Stimulated activated naive B cell treated with anti-CD40 and anti-IgM and Interleukin-4, amounts not matched to agents 10 μg/mL and 1 μg/mL and 100 μg/mL, for 72 hours (primary cell): ENCODE measurements at regions not wholly inside any gene's neighbourhood (a gene's known extent, or its start where the extent isn't known, plus 50 kb on each side); places are given as distances from the start of the nearest gene placed in this dataset.
A peak's percentile ranks its signal among the peaks of the same experiment; 100 is the strongest.

ENCODE experiments used
- ATAC-seq, 2 donors: fragments of 150-1000 bp; cut with Tn5 transposase; replicated peaks; 2 replicates each; pipeline ENCODE4 v1.10.0; 2021; ENCODE audit warnings: moderate library complexity in 1 of 2
- DNase-seq: peaks from one replicate; pipeline ENCODE4 v3.0.0; 2021
- H3K27ac Mint-ChIP-seq: one replicate; pipeline ENCODE4 v1.8.0; 2022; ENCODE audit warnings: mild to moderate bottlenecking, mixed read lengths
- H3K27me3 Mint-ChIP-seq, 2 donors: one replicate each; pipeline ENCODE4 v1.8.0; 2022; ENCODE audit warnings: mixed read lengths in 2 of 2
- H3K36me3 Mint-ChIP-seq, 2 donors: one replicate each; pipeline ENCODE4 v1.8.0; 2022; ENCODE audit warnings: mixed read lengths in 2 of 2, mild to moderate bottlenecking in 1 of 2
- H3K4me1 Mint-ChIP-seq, 2 donors: one replicate each; pipeline ENCODE4 v1.8.0; 2022; ENCODE audit warnings: mixed read lengths in 2 of 2, mild to moderate bottlenecking in 1 of 2
- H3K4me3 Mint-ChIP-seq, 2 donors: one replicate each; pipeline ENCODE4 v1.8.0; 2022; ENCODE audit warnings: mild to moderate bottlenecking in 2 of 2, mixed read lengths in 2 of 2, moderate library complexity in 1 of 2
- H3K9me3 Mint-ChIP-seq, 2 donors: one replicate each; pipeline ENCODE4 v1.8.0; 2022; ENCODE audit warnings: mixed read lengths in 2 of 2, mild to moderate bottlenecking in 1 of 2

DNA sequence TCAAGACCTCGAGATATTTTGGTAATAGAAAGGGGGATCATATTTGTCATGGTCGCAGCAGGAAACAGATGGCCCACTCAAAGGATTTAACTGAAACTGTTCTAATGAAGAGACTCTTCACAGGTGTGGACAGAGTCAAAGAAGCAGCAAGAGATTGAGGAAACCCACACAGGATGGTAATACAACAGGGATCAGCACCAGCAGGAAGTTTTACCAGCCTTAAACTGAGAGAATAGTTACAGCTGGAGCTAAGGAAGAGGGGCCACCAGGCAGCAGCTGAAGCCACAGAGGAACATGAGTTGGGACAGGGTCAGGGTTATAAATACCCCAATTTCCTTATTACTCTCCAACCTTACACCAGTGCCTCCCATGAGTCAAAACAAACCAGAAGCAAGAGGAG is 131.8 kb upstream of the UBE2E2 start:
- Mint-ChIP-seq H3K4me3 (peak overlapping the region; percentile 11 to 51), H3K27me3 (no peaks in the 10 kb centered on the region), H3K9me3 (peaks cover 4 to 12% of the 10 kb centered on the region in 2 donors), H3K27ac (peak overlapping the region; percentile 57), H3K36me3 (peaks cover 0 to 1% of the 10 kb centered on the region in 2 donors), H3K4me1 (peaks cover 40 to 65% of the 10 kb centered on the region in 2 donors)
- DNase-seq (no peak), ATAC-seq (peak; percentile 1 to 2)

DNA sequence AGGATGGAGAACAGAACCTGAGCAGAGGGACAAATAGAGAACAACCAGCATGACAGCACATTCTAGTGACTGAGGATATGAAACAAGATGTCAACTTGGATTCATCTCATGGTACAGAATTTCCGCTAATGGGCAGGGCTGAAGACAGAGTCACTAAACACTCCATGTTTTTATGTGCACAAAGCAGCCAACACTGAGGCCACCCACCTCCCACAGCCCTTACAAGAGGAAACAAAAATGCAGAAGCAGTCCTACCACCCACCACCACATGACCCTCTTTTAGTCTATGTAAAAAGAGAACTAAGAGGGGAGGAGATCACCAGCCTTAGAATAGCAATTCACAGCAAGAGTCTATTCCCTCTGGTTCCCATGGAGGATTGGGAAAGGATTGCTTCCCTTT is 131.4 kb upstream of the UBE2E2 start:
- ATAC-seq (peak; percentile 98 to 99), DNase-seq (peak; percentile 61)
- Mint-ChIP-seq H3K4me1 (peaks cover 40 to 65% of the 10 kb centered on the region in 2 donors), H3K9me3 (peaks cover 4 to 12% of the 10 kb centered on the region in 2 donors), H3K27me3 (no peaks in the 10 kb centered on the region), H3K27ac (peak overlapping the region; percentile 68), H3K4me3 (peak overlapping the region; percentile 22 to 52), H3K36me3 (peaks cover 0 to 1% of the 10 kb centered on the region in 2 donors)

DNA sequence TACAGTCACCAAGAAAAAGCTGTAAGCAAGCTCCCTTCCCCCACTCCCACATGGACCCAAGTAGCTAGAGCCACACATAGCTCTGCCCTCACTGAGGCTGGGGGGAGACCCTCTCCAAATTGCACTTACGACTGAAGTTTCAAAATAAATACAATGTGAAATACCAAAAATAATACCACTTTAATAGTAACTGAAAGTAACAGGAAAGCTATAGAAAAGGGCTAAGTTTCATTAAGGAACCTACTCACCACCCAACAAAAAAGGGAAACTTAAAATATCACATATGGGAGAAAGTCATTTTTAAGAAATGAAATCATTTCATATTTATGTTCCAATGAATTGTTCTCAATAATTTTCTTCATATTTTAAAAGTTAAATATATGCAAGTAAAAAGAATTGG is 130.4 kb upstream of the UBE2E2 start:
- Mint-ChIP-seq H3K27me3 (no peaks in the 10 kb centered on the region), H3K4me1 (peaks cover 39 to 61% of the 10 kb centered on the region in 2 donors), H3K9me3 (peaks cover 1 to 4% of the 10 kb centered on the region in 2 donors), H3K27ac (peak overlapping the region; percentile 68), H3K36me3 (peaks cover 0 to 1% of the 10 kb centered on the region in 2 donors), H3K4me3 (peak overlapping the region; percentile 22 to 28)
- DNase-seq (no peak), ATAC-seq (peak in 1 of 2 donors; percentile 10)

DNA sequence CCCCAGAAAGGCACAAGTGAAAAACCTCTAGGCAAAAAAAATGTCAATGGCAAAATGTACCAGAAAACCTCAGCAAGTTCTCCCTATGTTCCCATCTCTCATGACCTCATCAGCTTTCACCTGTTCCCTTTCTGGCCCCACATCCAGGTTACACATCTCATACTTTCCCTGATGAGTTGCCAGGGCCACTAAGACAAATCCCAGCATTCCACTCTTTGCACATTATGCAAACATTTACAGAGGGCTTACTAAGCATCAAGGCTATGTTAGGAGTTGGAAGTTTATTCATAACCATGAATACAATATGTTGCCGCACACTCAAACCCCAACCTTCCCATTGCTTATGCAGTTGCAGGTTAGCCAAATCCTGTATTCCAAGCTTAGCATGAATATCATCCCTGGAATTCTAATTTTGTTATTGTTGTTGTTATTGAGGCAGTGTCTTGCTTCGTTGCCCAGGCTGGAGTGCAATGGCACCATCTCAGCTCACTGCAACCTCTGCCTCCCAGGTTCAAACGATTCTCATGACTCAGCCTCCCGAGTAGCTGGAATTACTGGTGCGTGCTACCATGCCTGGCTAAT is 129.3 kb upstream of the UBE2E2 start:
- H3K9me3 Mint-ChIP-seq, result peaks cover 1 to 4% of the 10 kb centered on the region in 2 donors
- no peak for ATAC-seq
- no peak for DNase-seq
- peaks cover 0 to 1% of the 10 kb centered on the region in 2 donors for H3K36me3 Mint-ChIP-seq
- no peak overlapping the region for H3K27ac Mint-ChIP-seq
- H3K4me3 Mint-ChIP-seq, result no peak overlapping the region
- H3K27me3 Mint-ChIP-seq, result no peaks in the 10 kb centered on the region
- peaks cover 30 to 52% of the 10 kb centered on the region in 2 donors for H3K4me1 Mint-ChIP-seq

DNA sequence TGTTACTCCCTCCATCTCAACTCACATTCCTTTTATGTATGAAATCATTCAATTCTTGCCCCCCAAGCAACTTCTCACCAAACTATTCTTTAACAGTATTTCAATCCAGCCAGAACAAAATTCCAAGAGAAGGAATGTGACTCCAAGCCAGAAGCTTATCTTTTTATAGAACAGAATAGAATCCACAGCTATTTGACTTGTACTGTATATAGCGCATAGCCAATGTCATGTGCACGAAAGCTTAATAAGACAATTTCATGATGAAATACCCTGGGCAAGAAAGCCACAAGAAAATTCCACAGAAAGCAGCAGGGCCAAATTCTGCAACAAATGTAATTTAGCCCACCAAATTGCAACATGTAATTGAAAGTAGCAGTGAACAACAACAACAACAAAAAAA is 127.6 kb upstream of the UBE2E2 start:
- peaks cover 40 to 54% of the 10 kb centered on the region in 2 donors for H3K4me1 Mint-ChIP-seq
- H3K27ac Mint-ChIP-seq, result no peak overlapping the region
- DNase-seq (no peak), ATAC-seq (no peak)
- H3K36me3 Mint-ChIP-seq, result no peaks in the 10 kb centered on the region
- H3K9me3 Mint-ChIP-seq, result no peaks in the 10 kb centered on the region
- no peak overlapping the region for H3K4me3 Mint-ChIP-seq
- H3K27me3 Mint-ChIP-seq, result no peaks in the 10 kb centered on the region

DNA sequence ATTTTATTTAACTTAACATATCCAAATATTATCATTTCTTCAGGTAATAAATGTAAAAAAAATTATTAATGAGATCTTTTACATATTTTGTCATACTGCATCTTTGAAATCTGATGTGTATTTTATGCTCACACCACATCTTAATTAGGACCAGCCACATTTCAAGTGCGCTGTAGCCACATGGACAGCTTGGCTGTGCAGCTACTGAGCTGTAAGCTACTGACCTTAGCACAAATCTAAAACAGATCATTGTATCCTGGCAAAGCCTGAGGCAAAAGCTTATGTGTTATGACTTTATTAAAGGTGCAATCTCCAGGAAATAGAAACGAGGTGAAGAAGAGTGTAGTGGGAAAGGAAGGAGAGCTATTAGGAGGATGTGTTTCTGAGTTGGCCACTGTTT is 126.7 kb upstream of the UBE2E2 start:
- no peak overlapping the region for H3K27ac Mint-ChIP-seq

DNA sequence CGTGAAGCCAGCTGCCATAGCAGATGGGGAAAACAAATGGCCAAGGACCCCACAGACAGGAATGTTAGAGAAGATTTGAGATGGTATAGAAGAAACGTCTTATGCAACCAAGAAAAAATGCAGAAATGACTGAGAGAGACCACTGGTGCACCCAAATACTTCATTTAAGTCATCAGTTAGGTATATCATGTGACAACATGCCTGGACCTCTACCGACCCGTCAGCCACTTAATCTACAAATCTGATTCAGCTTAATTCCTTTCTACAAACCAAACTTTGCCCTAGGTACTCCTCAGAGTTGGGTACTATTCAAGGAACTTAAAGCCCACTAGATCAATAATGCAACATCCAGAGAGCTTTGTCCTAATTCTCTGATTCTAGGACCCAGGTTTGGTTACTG is 126.0 kb upstream of the UBE2E2 start:
- no peak overlapping the region for H3K27ac Mint-ChIP-seq
- H3K4me1 Mint-ChIP-seq, result peaks cover 31 to 39% of the 10 kb centered on the region in 2 donors
- no peaks in the 10 kb centered on the region for H3K36me3 Mint-ChIP-seq
- DNase-seq (no peak), ATAC-seq (no peak)
- H3K4me3 Mint-ChIP-seq, result no peak overlapping the region
- H3K27me3 Mint-ChIP-seq, result no peaks in the 10 kb centered on the region
- no peaks in the 10 kb centered on the region for H3K9me3 Mint-ChIP-seq

More for the DNA sequence above, 126.7 kb upstream of the UBE2E2 start:
- H3K9me3 Mint-ChIP-seq, result no peaks in the 10 kb centered on the region
- no peak overlapping the region for H3K4me3 Mint-ChIP-seq
- H3K27me3 Mint-ChIP-seq, result no peaks in the 10 kb centered on the region
- H3K36me3 Mint-ChIP-seq, result no peaks in the 10 kb centered on the region
- H3K4me1 Mint-ChIP-seq, result peaks cover 37 to 46% of the 10 kb centered on the region in 2 donors
- ATAC-seq, result no peak
- no peak for DNase-seq

DNA sequence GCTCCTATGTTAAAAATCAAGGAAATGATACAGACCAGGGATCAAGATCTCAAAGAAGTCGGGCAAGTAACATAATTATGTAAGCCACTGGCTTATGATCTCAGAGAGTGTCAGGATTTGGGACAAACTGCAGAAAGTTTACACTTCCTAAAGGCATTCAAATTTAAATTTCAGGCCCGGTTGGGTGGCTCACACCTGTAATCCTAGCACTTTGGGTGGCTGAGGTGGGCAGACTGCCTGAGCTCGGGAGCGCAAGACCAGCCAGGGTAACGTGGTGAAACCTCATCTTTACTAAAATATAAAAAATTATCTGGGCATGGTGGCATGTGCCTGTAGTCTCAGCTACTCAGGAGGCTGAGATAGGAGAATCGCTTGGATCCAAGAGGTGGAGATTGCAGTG is 124.4 kb upstream of the UBE2E2 start:
- Mint-ChIP-seq H3K4me3 (no peak overlapping the region), H3K27me3 (no peaks in the 10 kb centered on the region), H3K4me1 (peaks cover 23 to 24% of the 10 kb centered on the region in 2 donors), H3K27ac (no peak overlapping the region), H3K9me3 (no peaks in the 10 kb centered on the region), H3K36me3 (no peaks in the 10 kb centered on the region)
- no peak for ATAC-seq
- no peak for DNase-seq

DNA sequence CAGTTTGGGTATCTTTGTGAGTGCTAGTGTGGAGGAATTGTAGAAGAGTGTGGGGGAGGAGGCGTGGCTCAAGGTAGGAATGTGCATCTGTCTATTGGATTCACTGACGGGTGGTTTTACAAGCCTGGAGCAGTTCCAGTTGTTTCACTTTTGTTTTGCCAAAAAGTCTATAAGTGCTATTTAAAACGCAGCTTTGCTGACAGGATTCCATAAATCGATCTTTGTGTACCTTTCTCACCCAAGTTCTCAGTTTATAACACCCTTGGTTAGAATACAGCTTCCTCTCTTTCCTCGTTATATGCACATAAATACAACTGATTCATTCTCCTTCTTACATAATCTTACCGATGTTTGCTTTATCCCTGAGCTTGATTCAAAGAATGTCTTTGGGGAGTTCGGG is 123.2 kb upstream of the UBE2E2 start:
- DNase-seq (no peak), ATAC-seq (no peak)
- Mint-ChIP-seq H3K27me3 (no peaks in the 10 kb centered on the region), H3K27ac (no peak overlapping the region), H3K4me3 (peak overlapping the region; percentile 36 to 45), H3K36me3 (no peaks in the 10 kb centered on the region), H3K9me3 (no peaks in the 10 kb centered on the region), H3K4me1 (peaks cover 16 to 17% of the 10 kb centered on the region in 2 donors)

DNA sequence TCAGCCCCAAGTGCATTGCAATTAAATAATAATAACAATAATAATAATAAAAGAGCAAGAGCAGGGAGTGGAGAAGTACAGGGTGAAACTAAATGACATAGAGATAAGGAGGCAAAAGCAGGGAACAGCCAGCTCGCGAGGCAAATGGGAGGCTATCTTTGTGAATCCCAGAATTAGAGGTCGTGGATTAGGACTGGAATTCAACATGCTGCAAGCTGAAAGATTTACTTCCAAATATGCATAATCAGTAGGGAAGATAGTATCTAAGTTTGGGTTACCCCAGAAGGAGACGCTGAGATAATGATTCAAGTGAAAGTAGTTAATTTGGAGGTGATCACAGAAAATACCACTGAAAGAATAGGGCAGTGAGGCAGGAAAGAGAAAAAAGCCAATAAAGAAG is 119.4 kb upstream of the UBE2E2 start:
- no peaks in the 10 kb centered on the region for H3K9me3 Mint-ChIP-seq
- no peak for ATAC-seq

DNA sequence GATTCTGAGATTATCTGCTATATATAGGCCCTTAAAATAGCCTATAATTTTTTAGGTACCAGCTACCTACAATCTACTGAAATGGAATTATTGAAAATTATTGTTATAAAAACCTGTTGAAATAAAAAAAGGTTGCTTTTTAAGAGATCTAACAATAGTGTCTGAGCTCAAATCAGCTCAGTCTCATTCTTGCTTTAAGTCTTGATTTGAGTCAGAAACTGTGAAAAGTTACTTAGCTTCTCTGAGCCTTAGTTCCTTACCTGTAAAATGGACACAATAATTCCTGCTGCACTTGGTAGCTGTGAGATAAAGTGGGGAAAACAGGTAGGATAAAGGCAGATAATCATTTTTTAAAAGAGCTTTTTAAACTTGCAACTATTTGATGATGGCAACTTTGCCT is 118.8 kb upstream of the UBE2E2 start:
- DNase-seq (no peak), ATAC-seq (no peak)
- Mint-ChIP-seq H3K27me3 (no peaks in the 10 kb centered on the region), H3K36me3 (no peaks in the 10 kb centered on the region), H3K4me1 (peaks cover 10 to 12% of the 10 kb centered on the region in 2 donors), H3K9me3 (no peaks in the 10 kb centered on the region), H3K4me3 (no peak overlapping the region), H3K27ac (no peak overlapping the region)

More for the DNA sequence above, 119.4 kb upstream of the UBE2E2 start:
- peaks cover 12% of the 10 kb centered on the region in 2 donors for H3K4me1 Mint-ChIP-seq
- H3K27me3 Mint-ChIP-seq, result no peaks in the 10 kb centered on the region
- H3K36me3 Mint-ChIP-seq, result no peaks in the 10 kb centered on the region
- no peak overlapping the region for H3K27ac Mint-ChIP-seq
- no peak for DNase-seq
- no peak overlapping the region for H3K4me3 Mint-ChIP-seq

DNA sequence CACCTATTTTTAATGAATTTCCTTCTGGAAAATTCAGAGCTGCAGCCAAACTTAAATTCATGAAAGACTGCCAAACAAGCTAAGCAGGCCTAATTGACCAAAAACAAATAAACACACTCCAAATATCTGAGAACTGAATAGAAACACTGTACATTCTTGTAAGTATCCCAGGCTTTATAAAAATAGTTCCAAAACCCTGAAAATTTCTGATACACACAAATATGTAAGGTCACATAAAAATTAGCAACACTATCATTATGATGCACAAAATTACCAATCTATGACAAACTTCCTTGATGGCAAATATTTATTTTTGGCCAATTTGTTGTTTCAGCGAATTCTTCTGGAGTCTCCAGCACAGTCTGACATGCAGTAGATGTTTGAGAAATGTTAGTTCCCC is 117.9 kb upstream of the UBE2E2 start:
- Mint-ChIP-seq H3K27ac (no peak overlapping the region), H3K4me1 (peaks cover 3 to 4% of the 10 kb centered on the region in 2 donors), H3K9me3 (peaks cover 0 to 2% of the 10 kb centered on the region in 2 donors), H3K27me3 (no peaks in the 10 kb centered on the region), H3K36me3 (no peaks in the 10 kb centered on the region), H3K4me3 (no peak overlapping the region)
- no peak for ATAC-seq
- no peak for DNase-seq

DNA sequence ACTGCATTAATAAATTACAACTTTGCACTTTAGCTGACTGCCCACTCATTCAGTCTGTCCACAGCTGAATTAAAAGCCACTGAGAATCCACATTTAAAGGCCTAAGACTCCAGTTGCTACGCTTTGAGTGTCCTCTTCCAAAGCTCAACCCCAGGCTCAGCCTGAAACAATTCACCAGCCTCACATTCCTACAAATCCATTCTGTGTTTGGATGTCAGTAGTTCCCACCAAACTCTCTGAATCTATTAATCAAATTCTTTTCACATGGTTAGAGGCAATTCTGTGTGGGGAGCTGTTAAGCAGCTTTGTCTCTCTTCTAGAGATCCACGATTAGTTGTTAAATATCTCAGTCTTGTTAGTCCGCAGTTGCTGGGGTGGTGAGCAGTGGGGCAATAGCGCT is 116.8 kb upstream of the UBE2E2 start:
- Mint-ChIP-seq H3K4me1 (no peaks in the 10 kb centered on the region), H3K9me3 (peaks cover 0 to 2% of the 10 kb centered on the region in 2 donors), H3K27me3 (no peaks in the 10 kb centered on the region), H3K4me3 (no peak overlapping the region), H3K36me3 (no peaks in the 10 kb centered on the region), H3K27ac (no peak overlapping the region)
- ATAC-seq, result no peak
- no peak for DNase-seq

DNA sequence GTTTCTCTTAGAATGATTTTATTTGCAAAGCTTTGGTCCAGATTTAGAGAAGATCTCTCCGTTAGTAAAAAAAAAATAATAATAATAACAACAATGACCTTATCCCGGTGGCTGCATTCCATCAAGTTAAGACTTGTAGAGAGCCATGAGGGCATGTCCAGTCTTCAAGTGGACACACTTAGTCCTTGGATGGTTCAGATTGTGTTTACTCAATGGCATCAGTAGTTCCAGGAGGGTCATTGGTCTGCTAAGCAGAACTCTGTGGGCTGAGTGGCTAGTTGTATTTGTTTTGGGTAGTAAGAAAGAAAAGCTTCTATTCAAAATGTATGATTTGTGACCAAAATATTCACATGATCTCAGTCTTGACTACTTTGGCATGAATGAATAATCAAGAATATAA is 116.3 kb upstream of the UBE2E2 start:
- Mint-ChIP-seq H3K36me3 (peaks cover 0 to under 1% of the 10 kb centered on the region in 2 donors), H3K4me3 (no peak overlapping the region), H3K27ac (no peak overlapping the region), H3K27me3 (peaks cover 0 to under 1% of the 10 kb centered on the region in 2 donors), H3K9me3 (peaks cover 1 to 2% of the 10 kb centered on the region in 2 donors), H3K4me1 (no peaks in the 10 kb centered on the region)
- ATAC-seq (no peak), DNase-seq (no peak)

DNA sequence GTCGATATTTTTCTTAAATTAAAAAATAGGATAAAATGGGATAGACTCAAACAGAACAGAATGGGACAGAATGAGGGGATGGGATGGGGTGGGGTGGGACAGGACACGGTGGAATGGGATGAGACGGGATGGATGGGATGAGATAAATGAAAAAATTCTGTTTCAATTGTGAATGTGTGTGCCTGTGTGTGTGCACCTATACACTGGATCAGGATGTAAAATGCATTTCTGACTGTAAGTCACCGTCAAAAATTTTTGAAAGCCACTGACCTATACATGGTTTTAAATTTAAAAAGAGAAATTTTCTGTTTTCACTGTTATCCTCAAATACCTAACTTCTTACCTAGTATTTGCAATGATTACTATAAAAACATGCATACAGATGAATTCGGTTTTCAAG is 108.7 kb upstream of the UBE2E2 start:
- Mint-ChIP-seq H3K4me3 (no peak overlapping the region), H3K36me3 (peaks cover 0 to 3% of the 10 kb centered on the region in 2 donors), H3K27ac (no peak overlapping the region), H3K4me1 (peaks cover 6 to 14% of the 10 kb centered on the region in 2 donors), H3K27me3 (peaks cover 0 to 3% of the 10 kb centered on the region in 2 donors), H3K9me3 (peaks cover 2 to 3% of the 10 kb centered on the region in 2 donors)
- ATAC-seq, result no peak
- DNase-seq, result no peak
